ENCODE measurements at regions not wholly inside any gene's neighbourhood (a gene's known extent, or its start where the extent isn't known, plus 50 kb on each side); places are given as distances from the start of the nearest gene placed in this dataset.

- DNase-seq: no peak
Observed at GRCh38 chr19:31118287-31118955, 230.8 kb downstream of the TSHZ3 start.

- DNase-seq: no peak
Observed at GRCh38 chr19:31114585-31114984, 234.7 kb downstream of the TSHZ3 start.

- DNase-seq: no peak
Observed at GRCh38 chr19:31113293-31113692, 235.9 kb downstream of the TSHZ3 start.

- no peak for DNase-seq
Observed at GRCh38 chr19:31112158-31112557, 237.1 kb downstream of the TSHZ3 start.

- no peak for DNase-seq
Observed at GRCh38 chr19:31111741-31112140, 237.5 kb downstream of the TSHZ3 start.

GRCh38 chr19:31110336-31110735 lies 238.9 kb downstream of the TSHZ3 start:
- DNase-seq: no peak

GRCh38 chr19:31109636-31110035 lies 239.6 kb downstream of the TSHZ3 start:
- DNase-seq: no peak

GRCh38 chr19:31107096-31107495 lies 242.1 kb downstream of the TSHZ3 start:
- DNase-seq: no peak

- no peak for DNase-seq
Observed at GRCh38 chr19:31105761-31106160, 243.5 kb downstream of the TSHZ3 start.

GRCh38 chr19:31104451-31104850 lies 244.8 kb downstream of the TSHZ3 start:
- DNase-seq: no peak

GRCh38 chr19:31103228-31103627 lies 246.0 kb downstream of the TSHZ3 start:
- no peak for DNase-seq

GRCh38 chr19:31102674-31103073 lies 246.6 kb downstream of the TSHZ3 start:
- DNase-seq: no peak

- DNase-seq: no peak
Observed at GRCh38 chr19:31100981-31101380, 248.3 kb downstream of the TSHZ3 start.

GRCh38 chr19:31100206-31100590 lies 249.0 kb downstream of the TSHZ3 start:
- no peak for DNase-seq

- no peak for DNase-seq
Observed at GRCh38 chr19:31099515-31100205, 249.6 kb downstream of the TSHZ3 start.

GRCh38 chr19:31098836-31099235 lies 250.4 kb downstream of the TSHZ3 start:
- DNase-seq: no peak

- no peak for DNase-seq
Observed at GRCh38 chr19:31096935-31097545, 252.2 kb downstream of the TSHZ3 start.

- no peak for DNase-seq
Observed at GRCh38 chr19:31096062-31096830, 253.0 kb downstream of the TSHZ3 start.

- no peak for DNase-seq
Observed at GRCh38 chr19:31095100-31095804, 254.0 kb downstream of the TSHZ3 start.

GRCh38 chr19:31092274-31092673 lies 257.0 kb downstream of the TSHZ3 start:
- no peak for DNase-seq

- no peak for DNase-seq
Observed at GRCh38 chr19:31089681-31090080, 259.6 kb downstream of the TSHZ3 start.

- DNase-seq: no peak
Observed at GRCh38 chr19:31085125-31085524, 264.1 kb downstream of the TSHZ3 start.

- no peak for DNase-seq
Observed at GRCh38 chr19:31083105-31083504, 266.1 kb downstream of the TSHZ3 start.

All from COR-L47 (cell line).